H1 (cell line): ENCODE measurements at regions not wholly inside any gene's neighbourhood (a gene's known extent, or its start where the extent isn't known, plus 50 kb on each side); places are given as distances from the start of the nearest gene placed in this dataset.

Experiments used
- JUND ChIP-seq: IDR thresholded peaks from 2 replicates; pipeline ENCODE4 v1.6.1; 2011; ENCODE audit warnings: mild to moderate bottlenecking, improper control_type of control experiment, low read length
- POLR2AphosphoS5 ChIP-seq: IDR thresholded peaks from 2 replicates; pipeline ENCODE4 v1.6.1; 2011; ENCODE audit warnings: low read depth, low read length
- ZNF274 ChIP-seq: IDR thresholded peaks from 2 replicates; pipeline ENCODE4 v1.7.0; 2012; ENCODE audit warnings: low read length, borderline replicate concordance; ENCODE audit errors: extremely low read depth

DNA sequence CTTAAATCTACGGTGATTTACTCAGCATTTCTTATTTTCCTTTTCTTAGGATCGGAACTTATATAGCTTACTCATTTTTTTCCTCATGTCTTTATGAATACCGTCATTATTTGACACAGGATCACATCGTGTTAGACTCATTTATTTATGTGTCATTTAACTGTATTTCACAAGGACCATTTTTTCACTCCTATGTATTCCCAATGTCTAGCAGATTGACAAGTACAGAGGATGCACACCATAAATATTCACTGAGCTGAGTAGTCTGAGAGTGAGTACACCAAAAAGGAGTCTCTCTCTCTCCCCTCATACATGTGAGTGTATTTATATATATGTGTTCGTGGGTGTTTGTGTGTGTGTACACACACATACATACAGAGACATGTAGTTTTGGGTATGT, 573.5 kb downstream of the RNF144A start:
- TF ChIP-seq ZNF274 (no peak), POLR2AphosphoS5 (no peak), JUND (no peak)
